ENCODE measurements at regions not wholly inside any gene's neighbourhood (a gene's known extent, or its start where the extent isn't known, plus 50 kb on each side); places are given as distances from the start of the nearest gene placed in this dataset.

GRCh38 chr17:62180772-62181171 is 115.7 kb upstream of the MED13 start:
- Histone ChIP-seq H3K9ac (ENCODE audit: insufficient read depth, low read length) (no peak overlapping the region), H3K4me3 (replicated peaks in 1 of 4; ENCODE audit: control extremely low read depth in 1 of 4, insufficient read depth in 1 of 4, low read depth in 3 of 4, low read length in 4 of 4) (no peak overlapping the region), H3K27ac (ENCODE audit: insufficient read depth, low read length) (no peak overlapping the region), H3K4me2 (ENCODE audit: extremely low read depth, insufficient read depth, low read length) (no peak overlapping the region), H4K20me1 (ENCODE audit: control insufficient read depth, extremely low read depth, insufficient read depth, low read length) (no peaks in the 10 kb centered on the region), H3K4me1 (ENCODE audit: control insufficient read depth, extremely low read depth, insufficient read depth, low read length) (peaks cover 2% of the 10 kb centered on the region), H3K27me3 (ENCODE audit: control insufficient read depth, insufficient read depth, low read length) (no peaks in the 10 kb centered on the region), H2AFZ (ENCODE audit: low read length) (no peak overlapping the region), H3K79me2 (ENCODE audit: control insufficient read depth, insufficient read depth, low read length) (no peaks in the 10 kb centered on the region), H3K36me3 (ENCODE audit: control insufficient read depth, insufficient read depth, low read length) (no peaks in the 10 kb centered on the region), H3K9me3 (ENCODE audit: control insufficient read depth, insufficient read depth, low read depth, low read length) (no peaks in the 10 kb centered on the region)
- TF ChIP-seq CTCF (conservative IDR thresholded peaks at IDR 0.05 in 1 of 2, IDR thresholded peaks at IDR 0.05 in 1 of 2; ENCODE audit: low read depth in 1 of 2, low read length in 2 of 2) (no peak), EZH2 (IDR thresholded peaks at IDR 0.05; ENCODE audit: low read length, missing control alignments) (no peak)
- DNase-seq (ENCODE audit: low read depth in 2 of 2): no peak

GRCh38 chr17:62179525-62180161 is 114.6 kb upstream of the MED13 start:
- Histone ChIP-seq H3K4me1 (ENCODE audit: control insufficient read depth, extremely low read depth, insufficient read depth, low read length) (peaks cover 2% of the 10 kb centered on the region), H3K9me3 (ENCODE audit: control insufficient read depth, insufficient read depth, low read depth, low read length) (no peaks in the 10 kb centered on the region), H3K4me2 (ENCODE audit: extremely low read depth, insufficient read depth, low read length) (no peak overlapping the region), H3K79me2 (ENCODE audit: control insufficient read depth, insufficient read depth, low read length) (no peaks in the 10 kb centered on the region), H3K27me3 (ENCODE audit: control insufficient read depth, insufficient read depth, low read length) (no peaks in the 10 kb centered on the region), H3K9ac (ENCODE audit: insufficient read depth, low read length) (no peak overlapping the region), H2AFZ (ENCODE audit: low read length) (no peak overlapping the region), H3K27ac (ENCODE audit: insufficient read depth, low read length) (no peak overlapping the region), H3K4me3 (replicated peaks in 1 of 4; ENCODE audit: control extremely low read depth in 1 of 4, insufficient read depth in 1 of 4, low read depth in 3 of 4, low read length in 4 of 4) (no peak overlapping the region), H4K20me1 (ENCODE audit: control insufficient read depth, extremely low read depth, insufficient read depth, low read length) (no peaks in the 10 kb centered on the region), H3K36me3 (ENCODE audit: control insufficient read depth, insufficient read depth, low read length) (no peaks in the 10 kb centered on the region)
- no peak for TF ChIP-seq EZH2 (IDR thresholded peaks at IDR 0.05; ENCODE audit: low read length, missing control alignments)
- no peak for TF ChIP-seq CTCF (conservative IDR thresholded peaks at IDR 0.05 in 1 of 2, IDR thresholded peaks at IDR 0.05 in 1 of 2; ENCODE audit: low read depth in 1 of 2, low read length in 2 of 2)
- DNase-seq (ENCODE audit: low read depth in 2 of 2): peak; percentile 45 to 53

- H3K9me3 ChIP-seq (ENCODE audit: control insufficient read depth, insufficient read depth, low read depth, low read length): no peaks in the 10 kb centered on the region
- no peaks in the 10 kb centered on the region for H3K36me3 ChIP-seq (ENCODE audit: control insufficient read depth, insufficient read depth, low read length)
- no peak overlapping the region for H3K9ac ChIP-seq (ENCODE audit: insufficient read depth, low read length)
- no peak overlapping the region for H2AFZ ChIP-seq (ENCODE audit: low read length)
- H3K27ac ChIP-seq (ENCODE audit: insufficient read depth, low read length): no peak overlapping the region
- no peaks in the 10 kb centered on the region for H4K20me1 ChIP-seq (ENCODE audit: control insufficient read depth, extremely low read depth, insufficient read depth, low read length)
- TF ChIP-seq CTCF (conservative IDR thresholded peaks at IDR 0.05 in 1 of 2, IDR thresholded peaks at IDR 0.05 in 1 of 2; ENCODE audit: low read depth in 1 of 2, low read length in 2 of 2) (no peak), EZH2 (IDR thresholded peaks at IDR 0.05; ENCODE audit: low read length, missing control alignments) (no peak)
- H3K79me2 ChIP-seq (ENCODE audit: control insufficient read depth, insufficient read depth, low read length): no peaks in the 10 kb centered on the region
- H3K27me3 ChIP-seq (ENCODE audit: control insufficient read depth, insufficient read depth, low read length): no peaks in the 10 kb centered on the region
- H3K4me3 ChIP-seq (replicated peaks in 1 of 4; ENCODE audit: control extremely low read depth in 1 of 4, insufficient read depth in 1 of 4, low read depth in 3 of 4, low read length in 4 of 4): no peak overlapping the region
- peaks cover 2% of the 10 kb centered on the region for H3K4me1 ChIP-seq (ENCODE audit: control insufficient read depth, extremely low read depth, insufficient read depth, low read length)
- DNase-seq (ENCODE audit: low read depth in 2 of 2): peak; percentile 22 to 25
- H3K4me2 ChIP-seq (ENCODE audit: extremely low read depth, insufficient read depth, low read length): no peak overlapping the region
Measured at GRCh38 chr17:62178579-62178978, 113.5 kb upstream of the MED13 start.
